GM19043 (cell line): ENCODE measurements at regions not wholly inside any gene's neighbourhood (a gene's known extent, or its start where the extent isn't known, plus 50 kb on each side); places are given as distances from the start of the nearest gene placed in this dataset.

Experiments
- ATAC-seq: cut with Tn5 transposase; IDR thresholded peaks from one replicate; pipeline ENCODE4 v1.9.1; 2021; ENCODE audit warnings: low read depth; ENCODE audit not compliant: unreplicated experiment

DNA sequence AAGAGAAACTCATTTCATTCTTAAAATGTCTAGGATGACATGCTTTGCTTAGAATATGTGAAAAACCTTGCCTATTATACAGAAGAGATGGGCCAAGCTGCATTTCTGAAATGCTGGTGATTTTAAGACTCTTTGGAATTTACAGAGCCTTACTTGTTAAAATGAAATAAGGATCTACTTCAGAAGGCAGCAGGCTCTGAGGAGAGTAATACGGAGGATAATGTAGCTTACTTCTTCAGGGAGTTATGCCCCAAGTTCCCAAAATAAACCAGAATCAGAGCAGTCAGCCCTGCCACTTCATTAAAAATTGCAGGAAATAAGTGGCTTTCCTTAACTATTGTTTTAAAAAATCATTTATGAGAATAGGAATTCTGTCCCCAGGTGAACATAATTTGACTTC, 1000.3 kb upstream of the RAG2 start:
- ATAC-seq, result no peak

DNA sequence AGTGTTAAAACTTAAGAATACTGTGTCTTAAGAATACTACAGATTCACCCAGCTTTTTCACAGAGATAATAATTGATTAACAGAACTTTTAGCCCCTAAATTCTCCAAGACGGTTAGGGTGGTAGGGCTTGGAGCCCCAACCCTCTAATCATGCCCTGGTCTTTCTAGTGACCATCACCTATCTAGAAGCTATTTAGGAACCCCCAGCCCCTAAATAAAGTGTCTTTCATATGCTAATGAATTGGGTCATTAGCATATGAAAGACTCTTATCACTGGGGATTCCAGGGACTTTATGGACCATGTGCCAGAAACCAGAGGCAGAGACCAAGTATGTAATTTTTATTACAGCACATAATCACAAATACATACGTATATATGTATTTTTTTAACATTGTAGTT, 999.7 kb upstream of the RAG2 start:
- ATAC-seq, result no peak

DNA sequence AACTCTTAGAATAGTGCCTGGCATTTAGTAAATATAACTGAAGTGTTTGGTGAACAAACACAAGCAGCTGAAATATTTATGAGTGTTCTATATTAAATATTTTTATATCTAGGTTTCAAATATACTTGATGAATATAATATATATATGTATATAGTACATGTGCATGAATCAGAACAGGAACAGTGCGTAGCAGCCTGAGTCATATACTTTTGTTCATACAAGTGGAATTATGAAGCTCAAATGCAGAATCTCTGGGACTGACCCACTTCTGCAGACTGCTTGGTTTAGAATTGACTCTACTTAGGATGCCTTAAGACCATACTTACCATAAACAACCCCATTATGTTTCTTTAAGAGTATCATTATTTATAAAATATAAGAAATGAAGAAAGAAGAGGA, 997.8 kb upstream of the RAG2 start:
- no peak for ATAC-seq

DNA sequence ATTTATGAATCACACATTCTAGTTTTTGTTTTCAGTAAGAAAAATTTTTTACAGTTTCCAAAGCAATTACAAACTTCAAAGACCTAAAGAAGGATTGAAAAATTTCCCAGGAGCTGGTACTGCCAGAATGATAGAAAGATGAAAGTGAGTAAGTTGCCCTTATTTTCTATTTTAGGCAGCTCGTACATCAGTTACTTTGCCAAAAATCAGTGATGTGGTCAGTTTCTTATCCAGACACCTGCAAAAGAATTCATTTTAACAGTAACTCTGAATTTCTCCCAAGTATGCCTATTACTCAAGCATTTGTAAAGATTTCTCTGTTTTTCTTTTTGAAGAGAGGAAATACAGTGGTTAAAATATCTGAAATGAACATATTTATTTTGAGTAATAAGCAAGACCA, 976.3 kb upstream of the RAG2 start:
- no peak for ATAC-seq

DNA sequence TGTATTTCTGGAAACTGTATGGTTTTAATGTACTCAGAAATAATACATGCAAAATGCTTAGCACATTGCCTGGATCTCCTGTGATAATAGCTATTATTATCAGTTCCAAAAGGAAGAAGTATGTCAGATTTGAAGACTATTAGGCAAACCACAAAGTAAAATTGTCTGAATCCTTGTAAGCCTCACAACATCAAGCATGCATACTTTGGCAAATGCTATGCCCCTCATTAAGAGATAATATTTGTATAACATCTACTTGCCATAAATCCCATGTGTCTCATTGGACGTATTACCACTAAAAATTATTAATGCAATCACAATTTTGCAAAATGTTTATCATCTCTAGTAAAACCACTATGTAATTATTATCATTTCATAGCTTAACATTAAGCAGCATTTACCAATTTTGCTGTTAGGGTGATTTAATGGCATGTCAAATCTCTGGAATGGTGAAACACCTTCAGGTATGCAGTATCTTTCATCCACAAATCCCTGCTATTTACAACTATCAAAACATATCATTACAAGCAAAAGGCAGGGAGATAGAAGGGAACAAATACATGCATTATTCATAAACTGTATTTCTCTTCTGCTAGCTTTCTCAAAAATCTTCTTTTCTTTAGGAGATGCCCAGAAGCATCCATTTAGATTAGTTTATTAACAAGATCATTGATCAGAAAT, 974.6 kb upstream of the RAG2 start:
- ATAC-seq, result no peak

DNA sequence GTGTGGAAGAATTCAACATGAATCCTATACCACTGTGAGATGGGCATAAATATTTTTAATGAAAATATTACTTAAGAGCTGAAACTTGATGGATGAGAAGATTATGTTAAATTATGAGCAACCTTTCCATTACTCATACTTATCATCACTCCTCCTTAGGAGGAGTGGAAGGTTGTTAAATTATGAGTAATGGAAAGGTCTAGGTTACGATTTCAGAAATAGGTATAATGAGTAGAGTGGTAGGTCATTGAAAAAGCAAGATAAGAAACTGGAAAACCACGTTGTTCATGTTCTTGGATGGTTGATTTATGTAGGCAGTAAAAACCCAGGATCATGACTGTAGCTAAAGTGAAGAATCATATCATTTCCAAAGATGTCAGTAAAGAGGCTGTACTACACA, 973.2 kb upstream of the RAG2 start:
- no peak for ATAC-seq

DNA sequence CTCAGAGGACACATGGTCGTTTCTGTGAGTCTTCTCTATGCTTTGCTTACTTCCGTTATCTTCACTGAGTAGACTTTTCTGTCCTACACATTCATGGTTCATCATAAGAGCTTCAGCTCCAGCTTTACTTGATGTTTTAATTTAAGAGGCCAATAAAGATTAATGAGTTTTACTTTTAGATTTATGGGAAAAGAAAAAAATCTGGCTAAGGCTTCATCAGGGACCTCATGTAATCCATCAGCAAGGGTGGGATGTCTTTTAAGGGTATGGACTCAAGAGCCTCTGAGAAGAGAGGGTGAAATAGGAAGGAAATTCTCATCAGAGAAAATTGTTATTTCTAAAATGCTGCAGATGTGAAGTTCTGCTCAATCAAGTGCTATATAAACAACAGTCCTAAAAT, 963.0 kb upstream of the RAG2 start:
- ATAC-seq, result no peak

DNA sequence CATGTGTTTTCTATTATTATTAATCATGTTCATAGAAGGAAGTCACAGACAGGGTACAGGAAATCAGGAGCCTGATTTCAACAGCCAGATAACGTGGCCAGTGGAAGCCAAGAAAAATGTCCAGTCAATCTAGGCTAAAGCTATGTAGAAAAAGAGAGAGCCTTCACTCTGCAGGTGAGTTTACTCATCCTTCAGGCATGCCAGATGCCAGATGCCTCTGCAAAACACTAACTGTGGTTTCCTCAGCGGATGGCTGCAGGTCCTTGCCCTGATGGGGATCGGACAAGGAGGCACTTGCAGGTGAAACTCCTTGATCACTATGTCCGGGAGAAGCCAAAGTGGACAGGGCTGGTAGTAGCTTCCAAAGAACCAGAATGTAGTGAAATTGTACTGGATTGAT, 962.3 kb upstream of the RAG2 start:
- ATAC-seq, result no peak

DNA sequence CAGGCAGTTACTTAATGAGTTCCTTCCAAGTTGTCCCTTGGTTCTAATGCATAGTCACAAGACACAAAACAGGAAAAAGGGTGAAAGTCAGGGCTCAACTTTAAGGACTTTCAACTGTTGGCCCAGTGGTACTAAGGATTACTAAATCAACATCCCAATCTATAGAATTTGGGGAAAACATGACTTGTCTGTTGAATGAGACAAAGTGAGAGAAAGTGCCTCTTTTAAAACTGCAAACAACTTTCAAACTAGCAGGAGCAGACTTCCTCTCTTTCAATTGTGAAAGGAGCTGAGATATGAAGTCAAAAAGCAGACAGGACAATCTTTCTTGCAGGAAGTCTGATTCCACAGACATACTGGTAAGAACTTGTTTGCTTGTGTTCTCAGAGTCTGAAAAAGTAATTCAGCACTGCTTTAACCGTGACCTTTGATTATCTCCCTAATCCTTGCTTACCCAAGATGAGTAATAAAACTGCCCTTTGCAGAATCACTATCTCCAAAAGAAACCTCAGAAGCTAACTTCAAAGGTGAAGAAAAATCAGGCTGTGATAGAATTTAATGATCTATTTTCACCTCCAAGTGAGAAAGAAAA, 960.7 kb upstream of the RAG2 start:
- ATAC-seq, result no peak

DNA sequence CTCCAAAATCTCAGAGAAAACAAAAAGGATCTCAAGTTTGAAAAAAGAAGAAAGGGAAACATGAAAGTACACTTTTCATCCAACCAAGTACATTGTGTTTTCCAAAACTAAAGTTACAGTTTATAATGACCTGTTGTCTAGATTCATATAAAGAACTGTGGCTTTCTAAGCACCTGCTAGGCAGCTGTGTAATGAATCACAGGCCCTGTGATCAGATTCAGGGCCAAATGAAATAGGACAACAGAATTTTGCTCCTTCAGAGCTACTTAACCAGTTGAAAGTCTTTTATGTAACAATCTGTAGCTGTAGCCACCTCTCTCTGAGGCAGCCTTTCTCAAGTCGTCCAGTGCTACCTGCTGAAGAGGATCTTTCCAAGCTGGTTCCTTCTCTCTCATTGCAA, 960.0 kb upstream of the RAG2 start:
- ATAC-seq, result no peak

DNA sequence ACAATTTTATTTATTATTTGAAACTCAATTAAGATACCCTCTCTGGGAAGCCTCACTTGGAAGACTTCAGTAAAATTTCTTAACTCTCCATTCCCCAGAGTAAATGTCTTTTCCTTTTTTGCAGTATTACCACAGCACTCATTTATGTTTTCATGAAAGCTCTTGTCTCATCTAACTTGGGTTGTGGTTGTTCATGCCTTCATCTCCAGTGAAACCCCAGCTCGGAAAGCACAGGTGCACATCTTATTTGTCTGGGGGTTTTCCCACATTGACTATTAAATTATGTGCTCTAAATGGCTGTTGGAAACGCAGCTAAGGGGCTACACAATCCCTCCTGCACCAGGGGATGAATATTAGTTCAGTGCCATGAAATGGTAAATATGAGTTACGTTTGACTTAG, 954.2 kb upstream of the RAG2 start:
- ATAC-seq, result no peak

DNA sequence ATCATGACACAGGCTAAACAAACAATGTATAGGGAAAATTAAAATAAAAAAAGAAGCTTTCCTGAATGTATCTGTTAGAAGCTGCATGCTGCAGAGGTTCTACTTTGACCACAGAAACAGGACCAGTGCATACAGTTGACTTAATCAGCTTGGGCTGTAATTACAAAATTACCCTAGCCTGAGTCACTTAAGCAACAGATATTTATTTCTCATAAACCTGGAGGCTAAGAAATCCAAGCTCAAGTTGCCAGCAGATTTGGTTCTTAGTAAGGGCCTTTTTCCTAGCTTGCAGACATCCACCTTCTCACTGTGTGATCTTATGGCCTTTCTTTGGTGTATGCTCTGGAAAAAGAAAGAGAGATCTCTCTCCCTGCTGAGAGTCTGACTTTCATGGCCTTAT, 946.5 kb upstream of the RAG2 start:
- ATAC-seq, result no peak

DNA sequence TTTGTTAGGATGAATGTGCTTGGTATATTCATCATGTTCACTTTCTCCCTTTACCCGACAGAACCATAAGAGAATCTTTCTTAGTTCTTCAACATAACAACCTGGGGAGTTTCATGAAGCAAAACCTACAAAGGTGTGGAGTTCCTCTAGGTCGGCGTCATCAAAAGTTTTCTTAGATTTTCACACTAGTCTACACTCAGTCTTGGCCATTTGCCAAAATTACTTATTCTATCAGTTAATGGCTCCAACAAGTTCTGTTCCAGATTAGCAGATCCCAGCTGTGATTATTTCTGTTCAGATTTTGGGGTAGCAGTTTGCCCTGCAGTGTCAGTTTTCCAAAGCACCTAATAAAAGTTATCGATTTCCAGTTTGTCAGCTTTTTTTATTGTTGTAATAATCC, 935.8 kb upstream of the RAG2 start:
- no peak for ATAC-seq

DNA sequence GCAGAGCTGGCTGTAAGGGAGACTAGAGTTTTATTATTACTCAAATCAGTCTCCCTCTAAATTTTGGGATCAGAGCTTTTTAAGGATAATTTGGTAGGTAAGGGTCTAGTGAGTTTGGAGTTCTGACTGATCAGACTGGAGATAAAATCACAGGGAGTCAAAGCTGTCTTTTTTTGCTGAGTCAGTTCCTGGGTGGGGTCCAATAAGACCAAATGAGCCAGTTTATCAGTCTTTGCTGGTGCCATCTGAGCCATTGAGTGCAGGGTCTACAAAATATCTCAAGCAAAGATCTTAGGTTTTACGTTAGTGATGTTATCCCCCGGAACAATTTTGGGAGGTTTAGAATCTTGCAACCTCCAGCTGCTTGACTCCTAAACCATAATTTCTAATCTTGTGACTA, 935.1 kb upstream of the RAG2 start:
- ATAC-seq, result no peak

DNA sequence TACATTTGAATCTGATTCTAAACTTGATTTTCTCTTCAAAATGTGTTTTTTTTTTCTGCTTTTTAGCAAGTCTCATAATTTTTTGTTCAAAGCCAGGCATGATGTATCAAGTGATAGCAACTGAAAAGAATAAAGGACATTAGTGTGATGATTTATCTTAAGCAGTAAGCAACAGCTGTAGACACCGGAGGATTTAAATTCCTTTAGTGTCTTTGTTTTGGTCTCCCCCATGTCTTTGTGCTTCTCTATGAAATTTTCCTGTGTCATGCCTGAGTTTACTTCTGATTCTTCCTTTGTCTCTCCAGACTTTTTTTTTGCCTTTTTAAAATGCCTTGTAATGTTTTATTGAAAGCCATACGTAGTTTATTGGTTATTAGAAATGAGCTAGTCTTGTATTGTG, 934.2 kb upstream of the RAG2 start:
- ATAC-seq, result no peak

DNA sequence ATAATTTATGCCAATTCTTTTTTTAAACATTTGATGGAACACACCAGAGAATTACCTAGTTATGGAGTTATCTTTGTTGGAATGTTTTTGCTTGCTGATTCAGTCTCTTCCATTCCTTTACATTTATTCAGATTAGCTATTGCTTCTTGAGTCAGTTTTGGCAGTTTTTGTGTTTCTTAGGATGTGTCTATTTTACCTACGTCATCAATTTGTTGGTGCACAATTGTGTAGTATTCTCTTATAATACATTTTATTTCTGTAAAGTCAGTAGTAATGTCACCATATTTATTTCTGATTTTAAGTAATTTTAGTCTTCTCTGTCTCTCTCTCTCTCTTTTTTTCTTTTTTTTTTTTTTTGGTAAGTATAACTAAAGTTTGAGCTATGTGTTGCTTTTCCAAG, 929.5 kb upstream of the RAG2 start:
- ATAC-seq, result no peak

DNA sequence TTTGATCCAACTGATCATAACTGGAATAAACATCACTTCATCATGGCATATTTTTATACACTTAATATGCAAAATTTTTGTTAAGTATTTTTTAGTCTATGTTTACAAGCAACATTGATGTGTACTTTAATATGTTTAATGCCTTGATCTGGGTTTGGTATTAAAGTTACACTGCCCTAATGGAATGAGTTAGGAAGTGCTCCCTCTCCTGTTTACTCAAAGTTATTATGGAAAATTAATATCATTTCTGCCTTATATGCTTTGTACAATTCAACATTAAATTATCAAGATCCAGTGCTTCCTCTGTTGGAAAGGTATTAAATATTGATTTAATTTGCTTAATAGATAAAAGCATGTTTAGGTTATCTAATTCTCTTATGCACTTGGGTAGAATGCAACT, 927.3 kb upstream of the RAG2 start:
- no peak for ATAC-seq

DNA sequence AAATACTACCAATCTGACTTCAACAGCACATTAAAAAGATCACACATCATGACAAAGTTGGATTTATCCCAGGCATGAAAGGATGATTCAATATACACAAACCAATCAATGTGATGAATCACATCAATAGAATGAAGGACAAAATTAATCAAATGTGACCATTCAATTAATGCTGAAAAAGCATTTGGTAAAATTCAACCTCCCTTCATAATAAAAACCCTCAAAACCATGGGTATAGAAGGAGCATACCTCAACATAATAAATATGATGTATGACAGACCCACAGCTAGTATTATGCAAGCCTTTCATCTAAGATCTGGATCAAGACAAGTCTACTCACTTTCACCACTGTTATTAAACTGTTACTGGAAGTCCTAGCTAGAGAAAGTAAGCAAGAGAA, 921.7 kb upstream of the RAG2 start:
- ATAC-seq, result no peak

DNA sequence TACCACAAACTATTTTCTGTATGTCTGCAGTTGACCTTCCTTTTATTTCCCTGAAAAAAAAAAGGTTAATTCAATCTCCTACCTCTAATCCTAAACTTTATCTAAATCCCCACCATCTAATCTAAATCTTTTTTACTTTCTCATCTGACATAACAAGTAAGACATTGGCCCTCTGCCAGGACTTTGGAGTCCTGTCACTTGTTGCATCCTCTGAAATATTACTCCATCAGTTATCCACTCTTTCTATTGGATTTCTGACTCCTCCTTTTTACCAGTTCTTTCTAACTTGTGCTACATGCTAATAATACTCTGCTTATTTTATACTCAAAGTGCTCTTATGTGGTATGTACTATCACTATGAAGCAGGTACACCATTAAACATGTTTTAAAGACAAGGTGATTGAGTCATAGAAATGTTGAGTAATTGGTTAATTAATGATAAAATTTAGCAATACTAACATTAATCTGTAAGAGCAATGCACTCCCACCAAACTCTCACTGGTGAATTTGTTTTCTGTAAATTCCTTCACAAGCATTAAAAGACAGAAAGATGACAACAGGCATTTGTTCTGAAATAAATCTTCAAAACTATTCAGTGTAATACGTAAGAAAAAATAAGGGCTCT, 914.2 kb upstream of the RAG2 start:
- ATAC-seq, result no peak

DNA sequence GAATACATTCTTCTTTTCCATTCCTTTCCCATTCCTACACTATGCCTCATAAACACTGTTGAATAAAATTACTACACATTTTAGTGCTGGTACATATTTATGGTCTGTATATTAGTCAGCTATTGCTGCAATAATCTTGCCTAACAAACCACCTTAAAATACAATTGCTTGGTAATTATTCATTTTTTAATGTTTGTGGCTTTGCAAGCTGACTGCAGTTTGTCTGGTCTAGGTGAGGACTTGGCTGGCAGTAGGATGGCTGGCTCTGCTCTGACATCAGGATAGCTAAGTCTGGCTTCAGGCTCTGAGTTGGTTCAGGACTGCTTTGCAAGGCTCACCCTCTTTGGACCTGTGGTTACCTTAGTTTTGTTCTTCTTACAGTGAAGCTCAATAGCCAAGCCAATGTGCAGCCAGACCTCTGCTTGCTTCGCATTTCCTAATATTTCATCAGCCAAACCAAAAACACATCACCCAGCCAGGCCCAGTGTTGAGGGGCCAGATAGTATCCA, 913.4 kb upstream of the RAG2 start:
- ATAC-seq, result no peak

DNA sequence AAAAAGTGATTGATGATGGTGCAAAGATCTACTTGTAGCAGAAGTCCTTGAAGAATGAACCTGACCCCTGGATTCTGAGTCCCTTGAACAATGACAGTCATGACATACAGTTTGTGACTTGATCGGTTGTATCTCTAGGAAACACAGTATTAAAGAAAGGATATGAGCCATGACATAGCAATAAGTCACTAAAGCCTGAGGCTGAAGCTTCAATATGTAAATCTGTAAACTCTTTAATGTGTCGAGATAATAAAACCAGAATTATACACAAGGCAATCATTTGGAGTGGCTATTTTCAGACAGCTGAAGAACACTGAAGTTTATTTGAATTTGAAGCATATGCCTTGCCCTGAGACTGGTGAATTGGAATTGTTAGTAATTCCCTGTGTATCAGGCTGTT, 911.5 kb upstream of the RAG2 start:
- no peak for ATAC-seq

DNA sequence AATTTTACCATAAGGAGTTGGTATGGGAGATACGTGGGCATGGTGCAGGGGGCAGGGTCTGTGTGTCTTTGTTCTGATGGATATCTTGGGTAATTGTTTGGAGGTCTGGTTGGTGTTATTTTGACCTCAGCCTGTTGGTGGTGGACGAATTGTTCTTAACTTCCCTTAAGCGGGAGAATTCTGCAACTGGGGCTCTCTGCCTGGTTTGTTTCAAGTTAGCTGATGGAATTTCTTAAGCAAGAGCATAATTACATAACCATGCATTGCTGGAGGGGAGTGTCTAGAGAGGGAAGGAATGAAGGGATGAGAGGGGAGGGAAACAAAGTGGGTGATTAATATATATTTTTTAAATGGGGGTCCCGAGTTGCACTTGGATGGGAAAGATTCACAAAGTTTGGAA, 908.5 kb upstream of the RAG2 start:
- no peak for ATAC-seq
